Urothelium cell line (cell line): ENCODE measurements at regions not wholly inside any gene's neighbourhood (a gene's known extent, or its start where the extent isn't known, plus 50 kb on each side); places are given as distances from the start of the nearest gene placed in this dataset.

ENCODE experiments used
- DNase-seq: peaks from one replicate; pipeline ENCODE4 v3.0.0; 2011; ENCODE audit warnings: low spot score, mixed read lengths
- FAIRE-seq: peaks from 2 replicates; lab custom pipeline; 2011; peaks lifted over from hg19 to GRCh38; lab: Jason Lieb, UNC

DNA sequence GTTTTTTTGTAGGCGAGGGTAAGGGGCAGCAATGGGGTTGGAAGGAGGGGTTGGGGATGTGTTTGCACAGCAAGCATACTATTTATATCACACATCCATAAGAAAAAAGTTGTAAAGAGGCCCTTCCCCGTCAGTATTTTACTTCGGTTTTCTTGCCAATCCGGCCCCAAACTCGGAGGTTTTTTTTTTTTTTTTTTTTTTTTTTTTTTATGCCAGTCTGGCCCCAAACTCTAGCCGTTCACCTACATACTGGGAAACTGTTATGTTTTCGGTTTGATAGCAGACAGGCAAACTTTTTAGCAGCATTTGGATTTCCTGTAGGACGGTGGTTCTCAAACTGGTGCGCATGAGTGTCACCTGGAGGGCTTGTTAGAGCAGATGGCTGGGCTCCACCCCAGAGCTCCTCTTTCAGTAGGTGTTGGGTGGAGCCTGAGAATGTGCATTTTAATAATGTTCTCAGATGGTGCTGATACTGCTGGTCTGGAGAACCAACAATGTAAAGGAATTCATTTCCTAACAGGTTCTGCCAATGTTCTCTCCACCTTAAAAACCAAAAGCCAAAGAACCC is 76.5 kb upstream of the ZBED5 start:
- FAIRE-seq: no peak
- no peak for DNase-seq

DNA sequence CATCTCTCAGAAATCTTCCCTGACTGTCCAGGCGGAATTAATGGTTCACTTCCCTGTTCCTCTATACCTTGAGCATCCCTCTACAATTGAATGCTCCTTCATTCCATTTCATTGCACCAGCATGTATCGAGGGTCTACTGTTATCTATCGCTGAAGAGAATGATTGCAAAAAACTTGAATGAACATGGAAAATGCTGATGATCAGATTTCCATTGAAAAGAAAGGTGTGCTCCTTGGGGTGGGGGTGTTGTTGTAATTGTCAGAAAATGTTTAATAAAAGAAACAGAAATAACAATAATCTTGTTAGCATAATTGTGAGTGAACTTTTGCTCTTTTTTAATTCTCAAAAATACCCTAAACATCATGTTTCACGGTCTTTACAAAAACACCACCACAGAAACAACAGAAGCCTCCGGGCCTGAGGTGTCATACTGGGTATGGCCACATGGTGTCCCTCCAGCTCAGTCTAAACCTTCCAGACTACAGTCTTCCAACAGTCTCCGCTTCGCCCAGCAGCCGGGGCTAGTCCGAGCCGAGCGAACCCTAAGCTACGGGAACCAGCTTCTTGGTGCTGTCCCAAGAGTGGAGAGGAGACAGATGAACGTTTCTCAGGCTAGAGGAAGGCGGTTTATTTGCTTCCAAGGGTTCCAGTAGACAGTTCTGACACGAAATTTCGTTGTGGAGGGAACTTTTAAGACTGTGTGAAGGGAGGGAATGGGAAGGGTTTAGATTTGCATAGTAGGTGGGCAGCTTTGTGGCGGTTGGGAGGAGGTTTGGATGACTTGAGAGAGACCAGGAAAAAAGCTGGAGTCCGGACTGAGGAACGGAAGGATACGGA is 75.8 kb upstream of the ZBED5 start:
- FAIRE-seq (peak; percentile 53), DNase-seq (peak; percentile 86)

DNA sequence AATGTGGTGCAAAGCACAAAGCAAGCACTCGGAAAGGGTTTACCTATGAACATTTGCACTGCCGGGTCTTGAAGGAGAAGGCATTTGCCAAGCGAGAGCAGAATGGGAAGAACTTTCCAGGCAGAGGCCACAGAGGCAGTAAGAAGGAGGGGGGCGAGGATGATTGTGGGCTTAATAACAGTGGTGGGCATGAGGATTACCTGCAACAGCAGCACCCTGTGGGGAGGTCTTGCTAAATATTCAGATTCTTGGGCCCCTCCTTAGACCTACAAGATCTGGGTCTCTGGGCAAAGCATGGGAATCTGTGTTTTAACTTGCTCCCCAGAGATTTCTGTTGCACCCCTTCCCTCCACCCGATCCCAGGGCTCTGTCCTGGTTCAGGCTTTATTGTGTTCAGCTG is 75.1 kb upstream of the ZBED5 start:
- no peak for FAIRE-seq
- no peak for DNase-seq

DNA sequence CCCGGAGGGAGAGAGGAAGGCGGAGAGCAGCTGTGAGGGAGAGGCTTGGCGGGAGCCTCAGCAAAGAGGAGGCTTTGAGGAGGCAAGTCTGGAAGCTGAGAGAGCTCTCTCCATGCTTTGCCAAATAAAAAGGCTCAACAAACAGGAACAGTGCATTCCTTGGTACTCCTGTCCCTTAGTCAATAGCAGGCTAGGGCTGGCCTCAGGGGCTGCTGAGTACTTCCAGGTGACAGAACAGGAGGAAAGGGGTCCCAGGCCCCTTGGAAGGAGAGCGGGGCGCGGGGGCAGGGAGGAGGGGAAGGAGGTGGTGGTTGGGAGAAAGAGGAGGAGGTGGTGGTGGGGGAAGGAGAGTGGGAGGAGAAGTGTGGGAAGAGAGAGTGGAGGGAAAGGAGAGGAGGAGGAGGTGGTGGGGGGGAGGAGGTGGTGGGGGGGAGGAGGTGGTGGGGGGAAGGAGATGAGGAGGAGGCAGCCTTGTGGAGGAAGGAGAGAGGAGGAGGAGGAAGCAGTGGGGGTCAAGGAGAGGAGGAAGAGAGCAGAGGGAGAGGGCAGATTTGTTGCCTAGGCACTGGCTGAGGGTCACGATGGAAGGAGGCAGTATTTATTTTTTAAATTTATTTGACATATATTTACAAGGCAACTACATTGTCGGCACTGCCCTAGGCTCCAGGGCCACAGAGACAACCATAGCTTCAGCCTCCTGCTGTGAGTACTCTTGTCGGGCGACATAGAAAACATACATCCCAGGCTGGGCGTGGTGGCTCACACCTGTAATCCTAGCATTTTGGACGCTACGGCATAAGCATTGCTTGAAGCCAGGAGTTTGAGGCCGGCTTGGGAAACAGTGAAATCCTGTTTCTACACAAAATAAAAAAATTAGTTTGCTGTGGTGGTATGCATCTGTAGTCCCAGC is 74.2 kb upstream of the ZBED5 start:
- DNase-seq (peak; percentile 34), FAIRE-seq (peak; percentile 92)

DNA sequence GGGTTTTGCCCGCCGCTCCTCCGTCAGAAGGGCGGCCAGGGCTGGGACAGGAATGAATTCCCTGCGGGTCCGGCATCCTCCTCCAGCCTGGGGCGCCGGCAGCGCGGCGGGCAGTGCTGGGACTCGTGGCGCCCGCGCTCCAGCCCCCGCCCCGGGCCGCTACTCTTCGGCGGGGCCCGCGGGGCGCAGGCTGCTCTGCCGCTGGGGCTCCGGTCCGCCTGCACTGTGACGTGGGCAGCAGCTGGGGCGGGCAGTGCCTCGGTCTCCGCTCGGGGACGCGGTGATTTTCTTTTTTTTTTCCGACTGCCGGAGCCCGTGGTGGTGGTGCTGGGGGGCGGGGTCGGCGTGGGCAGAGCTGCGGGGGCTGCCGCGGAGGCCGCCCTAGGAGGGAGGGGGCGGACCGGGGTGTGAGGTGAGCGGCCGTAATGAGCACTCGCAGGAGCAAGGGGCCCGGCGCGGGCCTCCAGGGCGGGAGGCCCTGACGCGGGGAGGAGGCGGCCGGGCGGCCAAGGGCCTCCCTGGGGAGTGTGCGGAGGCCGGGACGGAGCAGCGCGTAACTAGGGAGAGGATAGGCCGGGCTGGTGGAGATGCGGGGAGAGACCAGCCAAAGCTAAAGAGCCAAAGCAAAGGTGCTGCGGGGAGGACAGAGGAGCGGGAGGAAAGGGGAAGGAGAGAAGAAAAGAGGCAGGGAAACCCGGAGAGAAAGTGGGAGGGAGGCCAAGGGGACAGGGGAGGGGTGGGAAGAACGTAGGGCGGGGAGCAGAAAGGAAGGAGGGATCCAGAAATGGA is 73.3 kb upstream of the ZBED5 start:
- FAIRE-seq (no peak), DNase-seq (peak; percentile 82)

DNA sequence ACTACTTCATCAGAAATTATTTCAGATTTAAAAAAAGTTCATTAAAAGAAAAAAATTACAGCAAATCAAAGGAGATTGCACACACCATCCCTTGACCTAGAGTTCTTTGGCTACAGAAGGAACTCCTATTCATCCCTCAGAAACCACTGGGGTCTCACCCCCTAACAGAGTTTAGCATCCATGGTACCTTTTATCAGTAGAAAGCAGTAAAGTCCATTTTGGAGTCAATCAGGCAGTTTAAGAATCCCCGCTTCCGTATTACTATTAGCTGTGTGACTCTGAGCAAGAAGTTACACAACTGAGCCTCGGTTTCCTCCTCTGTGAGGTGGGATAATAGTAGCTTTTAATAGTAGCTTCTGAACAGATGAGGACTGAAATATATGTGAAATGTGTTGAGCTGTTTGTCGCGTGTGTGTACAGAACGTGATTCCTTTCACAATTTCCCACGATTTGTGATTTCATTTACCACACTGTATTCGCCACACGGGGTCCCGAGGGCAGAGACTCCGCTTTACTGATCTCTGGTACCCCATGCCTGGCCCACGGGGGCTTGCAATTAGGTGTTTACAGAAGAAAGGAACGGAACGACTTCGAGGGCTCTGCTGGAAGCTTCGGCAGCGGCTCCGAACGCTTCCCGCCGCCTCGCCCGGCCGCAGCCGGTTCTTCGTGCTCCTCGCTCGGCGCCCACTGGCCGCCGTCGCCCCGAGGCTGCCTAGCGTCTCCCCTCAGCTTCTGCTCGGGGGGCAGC is 72.5 kb upstream of the ZBED5 start:
- DNase-seq (peak; percentile 39), FAIRE-seq (no peak)

DNA sequence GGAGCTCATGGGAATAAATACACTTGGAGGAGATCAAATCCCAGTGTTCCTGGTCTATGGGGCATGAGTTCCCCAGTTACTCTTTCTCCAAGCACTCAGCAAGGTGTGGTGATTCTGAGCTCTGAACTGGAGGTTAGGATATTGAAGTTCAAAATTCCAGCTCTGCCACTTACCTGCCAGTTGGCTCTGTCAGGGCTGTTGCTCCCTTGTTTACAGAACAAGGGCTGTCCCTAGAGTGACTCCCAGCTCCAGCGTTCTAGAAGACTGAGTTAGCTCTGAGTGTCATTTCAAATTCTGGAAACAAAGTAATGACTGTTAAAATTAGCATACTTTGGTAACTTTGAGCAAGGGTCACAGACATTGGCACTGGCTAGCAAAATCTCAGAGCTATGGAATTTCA is 69.7 kb upstream of the ZBED5 start:
- DNase-seq (no peak), FAIRE-seq (no peak)

DNA sequence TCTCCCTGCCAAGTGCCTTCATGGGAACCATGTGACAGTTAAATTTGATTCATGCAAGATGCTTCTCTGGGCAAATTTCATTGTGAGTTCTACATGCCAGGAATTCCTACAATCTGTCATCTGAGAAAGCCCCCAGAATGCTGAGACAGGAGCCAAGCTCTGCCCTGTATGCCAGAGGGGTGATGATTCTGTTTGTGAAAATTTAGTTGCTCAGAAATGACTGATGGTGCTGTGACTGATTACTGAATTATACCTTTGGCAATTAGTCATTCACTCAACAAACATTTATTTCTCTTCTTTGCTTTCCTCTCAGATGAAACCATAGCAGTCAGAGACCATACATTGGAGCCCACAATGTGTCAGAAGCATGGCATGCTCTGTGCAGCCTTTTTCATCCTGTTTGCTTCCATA is 69.0 kb upstream of the ZBED5 start:
- DNase-seq (no peak), FAIRE-seq (no peak)

DNA sequence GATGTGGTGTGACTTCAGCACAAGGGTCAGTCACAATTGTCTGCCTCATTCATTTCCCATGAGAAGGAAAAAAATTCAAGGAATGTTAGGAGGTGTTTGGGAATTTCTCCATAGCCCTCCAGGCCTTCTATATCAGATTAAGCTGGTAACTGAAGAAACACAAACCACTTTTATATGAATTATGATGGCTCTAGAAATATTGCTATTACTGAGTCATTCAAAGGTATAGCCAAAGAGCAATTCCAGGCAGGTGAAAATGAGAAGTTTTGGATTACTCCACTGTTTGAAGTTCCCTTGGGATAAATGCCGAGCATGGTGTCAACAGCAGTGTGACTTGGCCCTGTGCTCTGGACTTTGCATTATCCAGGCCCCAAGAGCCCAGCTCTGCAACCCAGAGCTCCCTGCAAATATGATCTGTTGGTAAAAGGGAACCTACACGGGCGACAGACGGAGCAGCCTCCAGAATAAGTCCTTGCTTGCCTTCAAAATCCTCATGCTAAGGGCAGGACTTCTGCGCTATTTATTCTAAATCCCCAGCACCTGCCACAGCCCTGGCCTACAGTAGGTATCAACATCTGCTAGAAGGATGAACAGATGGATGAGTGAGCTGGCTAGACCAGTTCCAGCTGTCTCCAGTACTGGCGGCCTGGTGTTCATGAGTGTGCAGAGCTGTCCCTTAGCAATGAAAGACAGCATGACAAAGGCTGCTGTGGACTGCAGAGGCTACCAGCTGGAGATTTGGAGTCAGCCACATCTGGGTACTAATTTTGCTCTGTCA is 67.5 kb upstream of the ZBED5 start:
- FAIRE-seq (no peak), DNase-seq (no peak)

DNA sequence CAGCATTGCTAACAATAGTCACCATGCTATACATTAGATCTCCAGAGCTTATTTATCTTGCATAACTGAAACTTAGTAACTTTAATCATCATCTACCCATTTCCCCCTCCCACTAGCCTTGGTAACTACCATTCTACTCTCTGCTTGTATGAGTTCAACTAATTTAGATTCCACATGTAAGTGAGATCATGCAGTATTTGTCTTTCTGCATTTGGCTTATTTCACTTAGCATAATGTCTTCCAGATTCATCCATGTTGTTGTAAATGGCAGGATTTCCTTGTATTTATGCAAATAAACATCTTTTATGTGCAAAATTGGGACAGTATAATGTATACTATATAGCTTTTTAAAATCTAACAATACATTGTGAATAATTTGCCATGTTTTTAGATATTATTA is 66.0 kb upstream of the ZBED5 start:
- FAIRE-seq (no peak), DNase-seq (no peak)

DNA sequence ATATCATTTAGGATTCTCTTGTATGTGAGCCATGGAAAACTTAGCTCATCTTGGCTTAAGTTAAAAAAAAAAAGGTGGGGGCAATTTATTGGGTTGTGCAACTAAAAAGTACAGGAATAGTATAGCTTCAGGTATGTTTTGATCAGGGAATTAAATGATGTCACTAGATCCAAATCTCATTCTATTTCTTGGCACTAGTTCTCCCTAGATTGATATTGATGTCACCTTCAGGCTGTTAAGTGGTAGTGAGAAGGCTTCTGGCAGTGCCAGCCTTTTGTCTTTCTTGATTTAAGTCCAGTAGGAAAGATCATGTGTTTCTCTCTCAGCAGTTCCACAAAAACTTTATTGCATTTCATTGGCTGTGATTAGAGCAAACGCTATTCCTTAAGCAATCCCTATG is 65.0 kb upstream of the ZBED5 start:
- DNase-seq: no peak
- FAIRE-seq: no peak

DNA sequence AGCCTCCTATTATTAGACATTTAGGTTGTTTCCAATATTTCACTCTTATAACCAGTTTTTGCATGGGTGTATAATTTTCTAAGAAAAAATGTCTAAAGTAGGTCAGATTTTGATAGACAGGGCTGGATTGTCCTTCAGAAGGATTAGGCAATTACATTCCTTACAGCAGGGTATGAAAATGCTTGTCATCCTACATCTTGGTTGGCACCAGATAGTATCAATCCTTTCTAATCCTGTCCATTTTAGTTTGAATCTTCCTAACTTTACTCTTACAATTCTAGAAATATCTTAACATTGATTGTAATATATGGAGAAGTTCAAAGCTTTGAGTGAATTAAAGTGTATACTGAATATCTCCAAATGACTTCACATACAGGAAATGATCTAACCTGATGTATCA is 63.0 kb upstream of the ZBED5 start:
- FAIRE-seq: no peak
- DNase-seq: no peak

DNA sequence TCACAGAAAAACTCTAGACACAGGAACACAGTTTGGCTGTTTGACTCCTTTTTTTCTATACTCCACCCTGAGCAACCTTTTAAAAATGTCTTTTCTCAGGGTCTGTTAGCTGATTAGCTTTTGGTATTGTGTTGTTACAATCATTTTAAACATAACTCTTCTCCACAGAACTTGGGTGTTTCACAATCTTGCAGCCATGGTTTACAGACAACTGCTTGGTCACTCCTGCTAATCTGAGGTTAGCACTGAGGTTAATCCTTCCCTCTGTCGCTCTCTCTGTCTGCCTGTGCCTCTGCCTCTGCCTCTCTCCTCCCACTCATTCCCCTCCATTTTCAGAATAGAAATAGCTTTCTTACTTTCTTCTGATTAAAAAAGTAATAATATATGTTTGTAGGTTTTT is 62.4 kb upstream of the ZBED5 start:
- DNase-seq: no peak
- no peak for FAIRE-seq

DNA sequence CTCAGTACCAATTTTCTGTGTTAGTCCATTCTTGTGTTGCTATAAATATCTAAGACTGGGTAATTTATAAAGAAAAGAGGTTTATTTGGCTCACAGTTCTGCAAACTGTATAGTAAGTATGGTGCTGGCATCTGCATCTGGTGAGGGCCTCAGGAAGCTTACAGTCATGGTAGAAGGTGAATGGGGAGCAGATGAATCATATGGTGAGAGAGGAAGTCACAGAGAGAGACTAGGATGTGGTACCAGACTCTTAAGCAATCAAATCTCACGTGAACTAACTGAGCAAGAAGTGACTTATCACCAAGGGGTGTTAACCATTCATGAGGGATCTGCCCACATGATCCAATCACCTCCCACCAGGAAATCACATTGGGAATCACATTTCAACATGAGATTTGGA is 60.8 kb upstream of the ZBED5 start:
- DNase-seq (no peak), FAIRE-seq (no peak)

DNA sequence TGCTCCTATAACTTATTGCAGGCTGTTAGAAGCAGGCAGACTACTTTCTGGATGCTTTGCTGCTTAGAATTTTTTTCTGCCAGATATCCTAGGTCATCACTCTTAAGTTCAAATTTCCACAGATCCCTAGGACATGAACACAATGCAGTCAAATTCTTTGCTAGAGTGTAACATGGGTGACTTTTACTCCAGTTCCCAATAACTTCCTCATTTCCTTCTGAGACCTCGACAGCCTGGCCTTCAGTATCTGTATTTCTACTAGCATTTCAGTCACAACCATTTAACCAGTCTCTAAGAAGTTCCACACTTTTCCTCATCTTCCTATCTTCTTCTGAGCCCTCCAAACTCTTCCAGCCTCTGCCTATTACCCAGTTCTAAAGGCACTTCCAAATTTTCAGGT is 60.4 kb upstream of the ZBED5 start:
- no peak for DNase-seq
- FAIRE-seq: no peak

DNA sequence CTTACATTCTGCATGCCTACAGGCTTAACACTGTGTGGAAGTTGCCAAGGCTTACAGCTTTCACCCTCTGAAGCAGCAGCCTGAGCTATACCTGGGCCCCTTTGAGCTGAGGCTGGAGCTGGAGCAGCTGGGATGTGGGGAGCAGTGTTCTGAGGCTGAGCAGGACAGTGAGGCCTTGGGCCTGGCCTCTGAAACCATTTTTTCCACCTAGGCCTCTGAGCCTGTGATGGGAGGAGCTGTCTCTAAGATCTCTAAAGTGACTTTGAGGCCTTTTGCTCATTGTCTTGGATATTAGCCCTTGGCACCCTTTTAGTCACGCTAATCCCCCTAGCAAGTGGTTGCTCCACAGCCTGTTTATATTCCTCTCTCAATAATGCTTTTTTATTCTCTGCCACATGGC is 59.9 kb upstream of the ZBED5 start:
- FAIRE-seq: no peak
- DNase-seq: no peak

DNA sequence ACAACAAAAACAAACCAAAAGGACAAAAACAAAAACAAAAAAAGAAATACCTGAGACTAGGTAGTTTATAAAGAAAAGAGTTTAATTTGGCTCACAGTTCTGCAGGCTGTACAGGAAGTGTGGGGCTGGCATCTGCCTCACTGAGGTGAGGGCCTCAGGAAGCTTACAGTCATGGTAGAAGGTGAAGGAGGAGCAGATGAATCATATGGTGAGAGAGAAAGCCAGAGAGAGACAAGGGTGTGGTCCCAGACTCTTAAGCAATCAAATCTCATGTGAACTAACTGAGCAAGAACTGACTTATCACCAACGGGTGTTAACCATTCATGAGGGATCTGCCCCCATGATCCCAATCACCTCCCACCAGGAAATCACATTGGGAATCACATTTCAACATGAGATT is 58.8 kb upstream of the ZBED5 start:
- FAIRE-seq: no peak

DNA sequence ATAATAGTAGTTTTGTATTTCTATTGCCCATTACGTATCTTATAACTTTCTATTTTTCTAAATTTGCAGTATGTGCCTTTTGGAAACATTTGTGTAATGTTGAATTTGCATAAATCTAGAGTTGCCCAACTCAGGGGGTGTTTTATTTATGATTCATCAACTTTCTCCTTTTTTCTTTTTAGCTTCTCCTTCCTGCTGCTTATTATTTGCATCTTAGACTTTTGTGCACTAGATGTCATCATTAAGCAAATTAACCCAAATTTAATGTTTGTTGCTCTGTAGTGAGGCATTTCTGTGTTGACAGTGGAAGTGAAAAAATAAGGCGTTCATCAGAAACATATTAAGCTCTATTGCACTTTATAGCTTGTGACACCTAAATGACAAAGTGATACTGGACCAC is 56.2 kb upstream of the ZBED5 start:
- no peak for FAIRE-seq
- no peak for DNase-seq

More for the DNA sequence above, 58.8 kb upstream of the ZBED5 start:
- no peak for DNase-seq

DNA sequence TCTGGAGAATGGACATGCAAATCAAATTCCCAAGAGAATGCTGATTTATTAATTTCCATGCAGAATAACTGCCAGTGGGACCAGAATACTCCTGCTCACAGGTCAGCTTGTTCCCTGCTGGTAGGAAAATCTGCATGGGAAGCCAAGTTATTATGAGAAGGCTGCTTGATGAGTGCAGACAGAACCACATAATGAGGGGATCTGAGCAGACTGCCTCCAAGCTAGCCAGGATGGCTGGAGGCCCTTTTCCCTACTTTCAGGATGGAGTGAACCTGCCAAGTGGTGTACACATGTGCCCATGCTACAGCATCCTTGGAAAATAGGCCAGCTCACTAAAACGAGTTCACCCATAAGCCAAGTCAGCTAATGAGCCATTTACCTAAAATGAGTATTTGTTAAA is 55.2 kb upstream of the ZBED5 start:
- DNase-seq (no peak), FAIRE-seq (no peak)
